ENCODE measurements at regions not wholly inside any gene's neighbourhood (a gene's known extent, or its start where the extent isn't known, plus 50 kb on each side); places are given as distances from the start of the nearest gene placed in this dataset.

- TF ChIP-seq, protein P1, sequence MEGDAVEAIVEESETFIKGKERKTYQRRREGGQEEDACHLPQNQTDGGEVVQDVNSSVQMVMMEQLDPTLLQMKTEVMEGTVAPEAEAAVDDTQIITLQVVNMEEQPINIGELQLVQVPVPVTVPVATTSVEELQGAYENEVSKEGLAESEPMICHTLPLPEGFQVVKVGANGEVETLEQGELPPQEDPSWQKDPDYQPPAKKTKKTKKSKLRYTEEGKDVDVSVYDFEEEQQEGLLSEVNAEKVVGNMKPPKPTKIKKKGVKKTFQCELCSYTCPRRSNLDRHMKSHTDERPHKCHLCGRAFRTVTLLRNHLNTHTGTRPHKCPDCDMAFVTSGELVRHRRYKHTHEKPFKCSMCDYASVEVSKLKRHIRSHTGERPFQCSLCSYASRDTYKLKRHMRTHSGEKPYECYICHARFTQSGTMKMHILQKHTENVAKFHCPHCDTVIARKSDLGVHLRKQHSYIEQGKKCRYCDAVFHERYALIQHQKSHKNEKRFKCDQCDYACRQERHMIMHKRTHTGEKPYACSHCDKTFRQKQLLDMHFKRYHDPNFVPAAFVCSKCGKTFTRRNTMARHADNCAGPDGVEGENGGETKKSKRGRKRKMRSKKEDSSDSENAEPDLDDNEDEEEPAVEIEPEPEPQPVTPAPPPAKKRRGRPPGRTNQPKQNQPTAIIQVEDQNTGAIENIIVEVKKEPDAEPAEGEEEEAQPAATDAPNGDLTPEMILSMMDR (IDR thresholded peaks at IDR 0.05; ENCODE audit: borderline replicate concordance, extremely low read depth, low read length, poor library complexity, severe bottlenecking): no peak
- TF ChIP-seq EZH2 (IDR thresholded peaks at IDR 0.05; ENCODE audit: borderline replicate concordance, low read depth, low read length, severe bottlenecking): no peak
Observed at GRCh38 chr15:96551722-96552121, 221.2 kb downstream of the NR2F2 start.
